Left ventricle myocardium inferior (tissue), 1 donor: ENCODE measurements at regions not wholly inside any gene's neighbourhood (a gene's known extent, or its start where the extent isn't known, plus 50 kb on each side); places are given as distances from the start of the nearest gene placed in this dataset.

Experiments
- DNase-seq: peaks from one replicate; pipeline ENCODE4 v3.0.0-alpha.2; 2020
- H3K27ac ChIP-seq: fragments of 200-600 bp; replicated peaks from 2 replicates; pipeline ENCODE4 v1.8.0; 2021
- H3K27me3 ChIP-seq: fragments of 200-600 bp; 2 replicates; pipeline ENCODE4 v1.8.0; 2021; ENCODE audit warnings: low read depth
- H3K36me3 ChIP-seq: fragments of 200-600 bp; 2 replicates; pipeline ENCODE4 v1.8.0; 2021
- H3K4me1 ChIP-seq: fragments of 200-600 bp; 2 replicates; pipeline ENCODE4 v1.8.0; 2021
- H3K4me3 ChIP-seq: fragments of 200-600 bp; 2 replicates; pipeline ENCODE4 v1.8.0; 2021; ENCODE audit warnings: mild to moderate bottlenecking, moderate library complexity
- H3K9me3 ChIP-seq: fragments of 200-600 bp; replicated peaks from 2 replicates; pipeline ENCODE4 v1.8.0; 2021
- CTCF ChIP-seq: fragments of 200-600 bp; IDR thresholded peaks from 2 replicates; pipeline ENCODE4 v1.8.0; 2021; ENCODE audit warnings: antibody characterized with exemption, mild to moderate bottlenecking, borderline replicate concordance
- intact Hi-C: fragments of 100-400 bp; cut with micrococcal nuclease; formaldehyde crosslinking; loops from one replicate; pipeline ENCODE4 v1.11.0; 2022
- donor health status: DM: no; HTN: yes; CAD: no; lungs with severe emphysema.

GRCh38 chr4:67332627-67333026, 212.7 kb downstream of the CENPC start:
- no peaks in the 10 kb centered on the region for H3K4me1 ChIP-seq
- no peak for DNase-seq
- intact Hi-C loops: no loop called here
- H3K27me3 ChIP-seq: peaks cover 8% of the 10 kb centered on the region
- H3K9me3 ChIP-seq: no peaks in the 10 kb centered on the region
- TF ChIP-seq CTCF: peak; percentile 21
- H3K27ac ChIP-seq: no peak overlapping the region
- no peak overlapping the region for H3K4me3 ChIP-seq
- H3K36me3 ChIP-seq: no peaks in the 10 kb centered on the region

- intact Hi-C loops: no loop called here
- H3K4me1 ChIP-seq: no peaks in the 10 kb centered on the region
- no peak overlapping the region for H3K27ac ChIP-seq
- TF ChIP-seq CTCF: no peak
- DNase-seq: no peak
- H3K4me3 ChIP-seq: no peak overlapping the region
- peaks cover 10% of the 10 kb centered on the region for H3K27me3 ChIP-seq
- H3K36me3 ChIP-seq: no peaks in the 10 kb centered on the region
- no peaks in the 10 kb centered on the region for H3K9me3 ChIP-seq
Observed at GRCh38 chr4:67328393-67328792, 216.9 kb downstream of the CENPC start.

GRCh38 chr4:67328018-67328278, 217.4 kb downstream of the CENPC start:
- Histone ChIP-seq H3K27ac (no peak overlapping the region), H3K4me3 (no peak overlapping the region), H3K9me3 (no peaks in the 10 kb centered on the region), H3K4me1 (no peaks in the 10 kb centered on the region), H3K36me3 (no peaks in the 10 kb centered on the region), H3K27me3 (peaks cover 10% of the 10 kb centered on the region)
- DNase-seq: no peak
- TF ChIP-seq CTCF: no peak
- intact Hi-C loops: no loop called here

- no peak for DNase-seq
- TF ChIP-seq CTCF: peak; percentile 91
- Histone ChIP-seq H3K27ac (no peak overlapping the region), H3K9me3 (no peaks in the 10 kb centered on the region), H3K27me3 (peaks cover 10% of the 10 kb centered on the region), H3K4me3 (no peak overlapping the region), H3K4me1 (no peaks in the 10 kb centered on the region), H3K36me3 (no peaks in the 10 kb centered on the region)
- intact Hi-C loops: no loop called here
Observed at GRCh38 chr4:67327245-67328017, 217.9 kb downstream of the CENPC start.

GRCh38 chr4:67325791-67326190, 219.5 kb downstream of the CENPC start:
- no peak for DNase-seq
- H3K36me3 ChIP-seq: no peaks in the 10 kb centered on the region
- no peak overlapping the region for H3K27ac ChIP-seq
- no peaks in the 10 kb centered on the region for H3K4me1 ChIP-seq
- peaks cover 10% of the 10 kb centered on the region for H3K27me3 ChIP-seq
- no peak overlapping the region for H3K4me3 ChIP-seq
- H3K9me3 ChIP-seq: no peaks in the 10 kb centered on the region
- intact Hi-C loops: no loop called here
- TF ChIP-seq CTCF: no peak
